ENCODE measurements at regions not wholly inside any gene's neighbourhood (a gene's known extent, or its start where the extent isn't known, plus 50 kb on each side); places are given as distances from the start of the nearest gene placed in this dataset.
"Not testable (repeated sequence)": the region's sequence is repeated elsewhere in the genome, so short reads cannot be mapped to it uniquely, and the experiment has no call there.

DNA sequence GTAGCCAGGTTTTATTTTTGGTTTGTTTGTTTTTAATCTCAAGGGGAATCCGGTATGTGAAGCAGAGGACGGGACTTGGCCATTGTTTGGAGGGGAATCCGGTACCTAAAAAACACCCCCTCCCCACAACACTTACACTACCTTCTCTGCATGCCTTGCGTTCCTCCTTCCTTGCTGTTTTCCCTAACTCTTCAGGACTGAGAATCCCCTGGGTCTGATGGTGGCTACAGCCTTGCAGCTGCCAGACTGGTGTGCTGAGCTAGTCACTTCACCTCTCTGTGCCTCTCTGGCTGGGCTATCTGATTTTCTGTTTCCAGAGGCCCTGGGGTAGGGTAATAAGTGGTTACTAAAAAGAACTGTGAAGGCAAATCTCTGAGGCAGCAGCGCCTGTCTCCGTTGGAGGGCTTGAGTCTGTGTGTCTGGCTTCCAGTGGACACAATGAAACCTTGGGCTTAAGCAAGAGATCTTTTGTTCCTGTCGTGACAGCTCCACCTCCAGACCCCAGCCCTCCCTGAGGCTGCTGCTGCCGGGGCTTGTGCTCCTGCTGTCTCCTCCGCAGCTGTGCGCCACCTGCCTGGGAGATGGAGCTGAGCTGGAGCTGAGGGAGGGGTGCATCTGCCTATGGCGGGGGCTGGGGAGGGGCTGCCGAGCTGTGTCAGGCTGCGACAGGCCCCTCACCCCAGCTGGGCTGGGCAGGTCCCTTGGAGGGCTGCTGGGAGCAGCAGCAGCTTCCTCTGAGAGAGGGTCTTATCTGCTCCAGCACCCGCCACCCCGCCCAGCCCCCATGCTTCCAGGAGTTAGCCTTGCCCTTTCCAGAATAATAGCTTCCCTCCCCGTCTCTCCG lies 65.8 kb upstream of the CCDC167 start:
- Histone ChIP-seq H3K27ac (ENCODE audit: low read length) (peak overlapping the region; percentile 96), H3K9me2 (ENCODE audit: insufficient read depth, low read length) (no peaks in the 10 kb centered on the region), H3K36me3 (ENCODE audit: insufficient read depth, low read length) (no peaks in the 10 kb centered on the region), H3F3A (ENCODE audit: insufficient read depth, low read length, poor library complexity, severe bottlenecking) (no peaks in the 10 kb centered on the region), H3K9ac (ENCODE audit: low read length) (peak overlapping the region; percentile 85), H3K9me3 (ENCODE audit: low read length) (no peaks in the 10 kb centered on the region), H2AFZ (ENCODE audit: low read depth, low read length) (peak overlapping the region; percentile 70), H3K79me2 (replicated peaks; ENCODE audit: insufficient read depth, low read length) (no peaks in the 10 kb centered on the region), H3K4me3 (ENCODE audit: low read length) (peak overlapping the region; percentile 62), H3K4me2 (ENCODE audit: low read length) (peak overlapping the region; percentile 97), H3K27me3 (ENCODE audit: insufficient read depth, low read depth, low read length) (no peaks in the 10 kb centered on the region), H4K20me1 (ENCODE audit: insufficient read depth) (no peaks in the 10 kb centered on the region)
- TF ChIP-seq SMC3 (conservative IDR thresholded peaks at IDR 0.05; ENCODE audit: poor library complexity) (peak; percentile 81), EP300 (conservative IDR thresholded peaks at IDR 0.05; ENCODE audit: poor library complexity, severe bottlenecking) (no peak), RAD21 (conservative IDR thresholded peaks at IDR 0.05) (peak; percentile 75), POLR2AphosphoS5 (IDR thresholded peaks at IDR 0.05) (peak; percentile 71), TAF1 (IDR thresholded peaks at IDR 0.05; ENCODE audit: low read depth) (peak; percentile 69), MXI1 (conservative IDR thresholded peaks at IDR 0.05; ENCODE audit: poor library complexity, severe bottlenecking) (no peak), EZH2 (IDR thresholded peaks at IDR 0.05; ENCODE audit: borderline replicate concordance, insufficient read depth, low read length, poor library complexity, severe bottlenecking) (no peak)
- TF ChIP-seq, protein P1, sequence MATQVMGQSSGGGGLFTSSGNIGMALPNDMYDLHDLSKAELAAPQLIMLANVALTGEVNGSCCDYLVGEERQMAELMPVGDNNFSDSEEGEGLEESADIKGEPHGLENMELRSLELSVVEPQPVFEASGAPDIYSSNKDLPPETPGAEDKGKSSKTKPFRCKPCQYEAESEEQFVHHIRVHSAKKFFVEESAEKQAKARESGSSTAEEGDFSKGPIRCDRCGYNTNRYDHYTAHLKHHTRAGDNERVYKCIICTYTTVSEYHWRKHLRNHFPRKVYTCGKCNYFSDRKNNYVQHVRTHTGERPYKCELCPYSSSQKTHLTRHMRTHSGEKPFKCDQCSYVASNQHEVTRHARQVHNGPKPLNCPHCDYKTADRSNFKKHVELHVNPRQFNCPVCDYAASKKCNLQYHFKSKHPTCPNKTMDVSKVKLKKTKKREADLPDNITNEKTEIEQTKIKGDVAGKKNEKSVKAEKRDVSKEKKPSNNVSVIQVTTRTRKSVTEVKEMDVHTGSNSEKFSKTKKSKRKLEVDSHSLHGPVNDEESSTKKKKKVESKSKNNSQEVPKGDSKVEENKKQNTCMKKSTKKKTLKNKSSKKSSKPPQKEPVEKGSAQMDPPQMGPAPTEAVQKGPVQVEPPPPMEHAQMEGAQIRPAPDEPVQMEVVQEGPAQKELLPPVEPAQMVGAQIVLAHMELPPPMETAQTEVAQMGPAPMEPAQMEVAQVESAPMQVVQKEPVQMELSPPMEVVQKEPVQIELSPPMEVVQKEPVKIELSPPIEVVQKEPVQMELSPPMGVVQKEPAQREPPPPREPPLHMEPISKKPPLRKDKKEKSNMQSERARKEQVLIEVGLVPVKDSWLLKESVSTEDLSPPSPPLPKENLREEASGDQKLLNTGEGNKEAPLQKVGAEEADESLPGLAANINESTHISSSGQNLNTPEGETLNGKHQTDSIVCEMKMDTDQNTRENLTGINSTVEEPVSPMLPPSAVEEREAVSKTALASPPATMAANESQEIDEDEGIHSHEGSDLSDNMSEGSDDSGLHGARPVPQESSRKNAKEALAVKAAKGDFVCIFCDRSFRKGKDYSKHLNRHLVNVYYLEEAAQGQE (IDR thresholded peaks at IDR 0.05; ENCODE audit: borderline replicate concordance) = peak; percentile 88
- TF ChIP-seq, protein P2, sequence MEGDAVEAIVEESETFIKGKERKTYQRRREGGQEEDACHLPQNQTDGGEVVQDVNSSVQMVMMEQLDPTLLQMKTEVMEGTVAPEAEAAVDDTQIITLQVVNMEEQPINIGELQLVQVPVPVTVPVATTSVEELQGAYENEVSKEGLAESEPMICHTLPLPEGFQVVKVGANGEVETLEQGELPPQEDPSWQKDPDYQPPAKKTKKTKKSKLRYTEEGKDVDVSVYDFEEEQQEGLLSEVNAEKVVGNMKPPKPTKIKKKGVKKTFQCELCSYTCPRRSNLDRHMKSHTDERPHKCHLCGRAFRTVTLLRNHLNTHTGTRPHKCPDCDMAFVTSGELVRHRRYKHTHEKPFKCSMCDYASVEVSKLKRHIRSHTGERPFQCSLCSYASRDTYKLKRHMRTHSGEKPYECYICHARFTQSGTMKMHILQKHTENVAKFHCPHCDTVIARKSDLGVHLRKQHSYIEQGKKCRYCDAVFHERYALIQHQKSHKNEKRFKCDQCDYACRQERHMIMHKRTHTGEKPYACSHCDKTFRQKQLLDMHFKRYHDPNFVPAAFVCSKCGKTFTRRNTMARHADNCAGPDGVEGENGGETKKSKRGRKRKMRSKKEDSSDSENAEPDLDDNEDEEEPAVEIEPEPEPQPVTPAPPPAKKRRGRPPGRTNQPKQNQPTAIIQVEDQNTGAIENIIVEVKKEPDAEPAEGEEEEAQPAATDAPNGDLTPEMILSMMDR (IDR thresholded peaks at IDR 0.05; ENCODE audit: poor library complexity, severe bottlenecking) = peak; percentile 71

DNA sequence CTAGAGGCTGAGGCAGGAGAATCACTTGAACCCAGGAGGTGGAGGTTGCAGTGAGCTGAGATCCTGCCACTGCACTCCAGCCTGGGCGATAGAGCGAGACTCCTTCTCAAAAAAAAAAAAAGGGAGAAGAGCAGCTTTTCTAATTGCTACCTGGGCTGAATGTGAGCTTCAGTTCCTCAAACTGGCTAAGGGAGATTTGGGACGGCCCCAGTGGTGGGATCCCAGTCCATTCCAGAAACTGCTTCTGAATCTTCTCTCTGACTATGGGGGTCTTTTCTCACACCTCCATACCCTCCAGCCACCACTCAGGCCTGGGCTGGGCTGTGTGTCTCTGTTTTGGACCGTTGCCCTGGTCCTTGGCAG lies 63.2 kb upstream of the CCDC167 start:
- H3K9ac ChIP-seq (ENCODE audit: low read length); H3K9me3 ChIP-seq (ENCODE audit: low read length); H3K79me2 ChIP-seq (replicated peaks; ENCODE audit: insufficient read depth, low read length); H4K20me1 ChIP-seq (ENCODE audit: insufficient read depth); H3K27ac ChIP-seq (ENCODE audit: low read length); H3K27me3 ChIP-seq (ENCODE audit: insufficient read depth, low read depth, low read length); H3K36me3 ChIP-seq (ENCODE audit: insufficient read depth, low read length); H3K9me2 ChIP-seq (ENCODE audit: insufficient read depth, low read length); H2AFZ ChIP-seq (ENCODE audit: low read depth, low read length); H3K4me2 ChIP-seq (ENCODE audit: low read length); H3K4me3 ChIP-seq (ENCODE audit: low read length); H3F3A ChIP-seq (ENCODE audit: insufficient read depth, low read length, poor library complexity, severe bottlenecking): not testable (repeated sequence)
